Activated CD4-positive, alpha-beta T cell treated with anti-CD3 and anti-CD28 coated beads, Interleukin-2, amount 10 ng/mL, durations not matched to agents 7 days and 5 days (primary cell): ENCODE measurements at regions not wholly inside any gene's neighbourhood (a gene's known extent, or its start where the extent isn't known, plus 50 kb on each side); places are given as distances from the start of the nearest gene placed in this dataset.

Experiments used
- CTCF ChIA-PET: fragments of 350-600 bp; sonication (Branson Sonifier 250); formaldehyde crosslinking; loops from one replicate; lab custom pipeline; 2021; ENCODE audit warnings: antibody characterized with exemption; lab: Charles Lee
- POLR2A ChIA-PET: fragments of 350-600 bp; sonication (Branson Sonifier 250); formaldehyde crosslinking; loops from one replicate; lab custom pipeline; 2021; ENCODE audit warnings: antibody characterized with exemption; lab: Charles Lee
- DNase-seq: peaks from one replicate; pipeline ENCODE4 v3.0.0-alpha.2; 2020
- H3K27ac Mint-ChIP-seq: one replicate; pipeline ENCODE4 v1.8.0; 2021; ENCODE audit warnings: mild to moderate bottlenecking, moderate library complexity, mixed read lengths
- H3K27me3 Mint-ChIP-seq: one replicate; pipeline ENCODE4 v1.8.0; 2021; ENCODE audit warnings: mixed read lengths
- H3K36me3 Mint-ChIP-seq: one replicate; pipeline ENCODE4 v1.8.0; 2021; ENCODE audit warnings: low read depth, mixed read lengths
- H3K4me1 Mint-ChIP-seq: one replicate; pipeline ENCODE4 v1.8.0; 2021; ENCODE audit warnings: mixed read lengths
- H3K4me3 Mint-ChIP-seq: one replicate; pipeline ENCODE4 v1.8.0; 2021; ENCODE audit warnings: mild to moderate bottlenecking, moderate library complexity, mixed read lengths
- H3K9me3 Mint-ChIP-seq: one replicate; pipeline ENCODE4 v1.8.0; 2021; ENCODE audit warnings: mixed read lengths

DNA sequence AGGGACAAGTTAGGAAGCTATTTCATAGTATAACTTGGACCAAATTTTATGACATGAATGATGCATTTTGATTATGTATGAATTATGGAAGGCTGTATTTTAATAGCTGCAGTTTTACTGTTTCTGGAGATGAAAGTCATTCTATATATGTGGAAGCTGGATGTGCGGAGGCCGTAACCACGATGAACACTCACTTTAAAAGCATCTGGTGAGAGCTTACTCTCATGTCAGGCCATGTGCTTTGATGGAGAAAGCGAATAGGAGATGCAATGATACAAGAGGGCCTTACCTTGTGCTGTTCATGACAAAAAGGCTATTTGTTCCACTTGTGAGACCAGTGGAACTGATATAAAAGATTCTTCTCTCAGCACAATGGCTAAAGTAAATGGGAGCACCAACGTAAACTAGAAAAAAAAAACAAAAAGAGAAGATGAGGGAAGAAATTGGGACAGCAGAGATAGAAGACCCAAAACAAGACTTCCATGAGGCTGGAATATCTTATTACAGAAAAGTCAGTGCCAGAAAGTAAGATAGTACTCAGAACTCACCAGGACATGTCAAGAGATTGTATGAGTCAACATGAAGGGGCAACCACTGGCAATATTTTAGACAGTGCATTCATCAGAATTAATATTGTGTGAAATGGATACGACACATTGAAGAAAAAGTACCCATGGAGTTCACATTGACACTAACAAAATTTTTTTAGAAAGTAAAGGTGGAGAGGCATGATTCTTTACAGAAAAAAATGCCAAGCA is 63.3 kb upstream of the GAB1 start:
- Mint-ChIP-seq H3K9me3 (peaks cover under 1% of the 10 kb centered on the region), H3K27ac (no peak overlapping the region), H3K27me3 (peaks cover 6% of the 10 kb centered on the region), H3K36me3 (no peaks in the 10 kb centered on the region), H3K4me1 (no peaks in the 10 kb centered on the region), H3K4me3 (no peak overlapping the region)
- ChIA-PET CTCF (no interaction called here), POLR2A (no interaction called here)
- DNase-seq: no peak

- ChIA-PET CTCF (no interaction called here), POLR2A (no interaction called here)
- no peak overlapping the region for H3K27ac Mint-ChIP-seq
- no peaks in the 10 kb centered on the region for H3K9me3 Mint-ChIP-seq
- peaks cover 11% of the 10 kb centered on the region for H3K27me3 Mint-ChIP-seq
- DNase-seq: no peak
- H3K36me3 Mint-ChIP-seq: no peaks in the 10 kb centered on the region
- no peaks in the 10 kb centered on the region for H3K4me1 Mint-ChIP-seq
- no peak overlapping the region for H3K4me3 Mint-ChIP-seq
Measured at GRCh38 chr4:143280861-143281260, 55.8 kb upstream of the GAB1 start.

- peaks cover 9% of the 10 kb centered on the region for H3K27me3 Mint-ChIP-seq
- ChIA-PET CTCF (no interaction called here), POLR2A (no interaction called here)
Measured at GRCh38 chr4:143281507-143282190, 55.0 kb upstream of the GAB1 start.

GRCh38 chr4:143282211-143282707 is 54.4 kb upstream of the GAB1 start:
- CTCF ChIA-PET: interaction anchor here (1.1 kb wide), 1 partner anchor 480 kb away, joined by 3 read pairs; no protein-coding TSS in a partner anchor
- POLR2A ChIA-PET: no interaction called here

More at GRCh38 chr4:143281507-143282190, 55.0 kb upstream of the GAB1 start:
- Mint-ChIP-seq H3K4me1 (no peaks in the 10 kb centered on the region), H3K27ac (no peak overlapping the region), H3K4me3 (no peak overlapping the region), H3K9me3 (no peaks in the 10 kb centered on the region), H3K36me3 (no peaks in the 10 kb centered on the region)
- DNase-seq: no peak

GRCh38 chr4:143285696-143286437 is 50.8 kb upstream of the GAB1 start:
- Mint-ChIP-seq H3K4me1 (no peaks in the 10 kb centered on the region), H3K27me3 (peaks cover 6% of the 10 kb centered on the region), H3K9me3 (no peaks in the 10 kb centered on the region), H3K4me3 (no peak overlapping the region), H3K27ac (no peak overlapping the region), H3K36me3 (no peaks in the 10 kb centered on the region)
- no peak for DNase-seq
- POLR2A ChIA-PET: no interaction called here
- CTCF ChIA-PET: interaction anchor here (1.0 kb wide), 1 partner anchor 90 kb away, joined by 3 read pairs; no protein-coding TSS in a partner anchor

More at GRCh38 chr4:143282211-143282707, 54.4 kb upstream of the GAB1 start:
- DNase-seq: no peak
- H3K4me1 Mint-ChIP-seq: no peaks in the 10 kb centered on the region
- H3K27me3 Mint-ChIP-seq: peaks cover 9% of the 10 kb centered on the region
- H3K4me3 Mint-ChIP-seq: no peak overlapping the region
- H3K27ac Mint-ChIP-seq: no peak overlapping the region
- H3K9me3 Mint-ChIP-seq: no peaks in the 10 kb centered on the region
- no peaks in the 10 kb centered on the region for H3K36me3 Mint-ChIP-seq

GRCh38 chr4:143286701-143287571 is 49.7 kb upstream of the GAB1 start:
- CTCF ChIA-PET: no interaction called here
- Mint-ChIP-seq H3K4me3 (no peak overlapping the region), H3K36me3 (no peaks in the 10 kb centered on the region), H3K9me3 (no peaks in the 10 kb centered on the region), H3K4me1 (no peaks in the 10 kb centered on the region), H3K27ac (no peak overlapping the region), H3K27me3 (peaks cover 6% of the 10 kb centered on the region)
- DNase-seq: no peak
- POLR2A ChIA-PET: no interaction called here
